Forelimb muscle (tissue), 1 donor: ENCODE measurements at regions not wholly inside any gene's neighbourhood (a gene's known extent, or its start where the extent isn't known, plus 50 kb on each side); places are given as distances from the start of the nearest gene placed in this dataset.
"Not testable (repeated sequence)": the region's sequence is repeated elsewhere in the genome, so short reads cannot be mapped to it uniquely, and the experiment has no call there.

Source experiments
- DNase-seq: peaks from one replicate; pipeline ENCODE4 v3.0.0-alpha.2; 2013; ENCODE audit warnings: low read depth

GRCh38 chr12:28023156-28023887 is 50.8 kb upstream of the PTHLH start:
- no peak for DNase-seq

DNA sequence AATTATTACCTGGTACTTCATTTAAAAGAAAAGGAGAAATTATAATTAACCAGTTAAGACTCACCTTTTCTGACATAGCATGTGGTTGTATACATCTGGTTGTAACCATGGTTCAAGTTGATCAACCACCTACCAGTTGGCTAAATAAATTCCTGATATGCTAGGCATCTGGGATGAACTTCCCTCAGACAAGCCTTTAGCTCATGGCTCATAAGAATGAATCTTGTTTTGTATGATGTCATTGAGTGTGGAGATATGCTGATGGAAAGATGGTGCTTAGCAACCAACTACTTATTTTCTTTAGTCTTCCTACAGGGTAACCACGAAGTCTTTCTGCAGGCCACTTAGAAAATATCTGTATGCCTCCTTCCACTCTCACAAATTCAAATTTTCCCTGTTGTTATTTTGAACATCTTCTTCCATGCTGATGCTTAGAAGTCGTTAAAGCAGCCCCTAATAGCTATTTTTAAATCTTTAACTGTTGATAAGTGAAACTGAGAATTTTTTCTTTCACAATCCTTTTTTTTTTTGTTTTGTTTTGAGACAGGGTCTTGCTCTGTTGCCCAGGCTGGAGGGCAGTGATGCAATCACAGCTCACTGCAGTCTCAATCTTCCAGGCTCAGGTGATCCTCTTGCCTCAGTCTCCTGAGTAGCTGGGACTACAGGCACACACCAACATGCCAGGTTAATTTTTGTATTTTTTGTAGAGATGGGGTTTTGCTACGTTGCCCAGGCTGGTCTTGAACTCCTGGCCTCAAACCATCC is 51.9 kb upstream of the PTHLH start:
- DNase-seq, result no peak

GRCh38 chr12:28025821-28026505 is 53.4 kb upstream of the PTHLH start:
- no peak for DNase-seq

- no peak for DNase-seq
These were observed 54.2 kb upstream of the PTHLH start for GRCh38 chr12:28026701-28027100.

DNA sequence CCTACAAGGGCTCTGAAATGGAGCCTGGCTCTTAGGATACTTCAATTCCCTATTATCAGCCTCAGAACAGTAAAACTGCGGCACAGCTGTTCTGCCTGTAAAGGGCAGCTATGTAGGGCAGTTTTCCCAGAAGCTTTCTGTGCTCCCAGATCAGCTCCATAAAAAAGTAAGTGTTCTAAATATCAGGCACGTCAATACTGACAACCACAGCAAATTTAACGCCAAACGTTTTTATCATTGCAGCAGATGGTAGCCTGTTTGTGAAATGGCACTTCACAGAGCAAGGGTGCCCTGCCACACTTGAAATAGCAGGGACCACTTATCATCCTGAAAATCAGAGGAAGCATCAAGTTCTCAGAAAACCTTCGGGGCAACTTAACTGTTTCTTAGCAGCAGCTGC is 54.8 kb upstream of the PTHLH start:
- no peak for DNase-seq

DNA sequence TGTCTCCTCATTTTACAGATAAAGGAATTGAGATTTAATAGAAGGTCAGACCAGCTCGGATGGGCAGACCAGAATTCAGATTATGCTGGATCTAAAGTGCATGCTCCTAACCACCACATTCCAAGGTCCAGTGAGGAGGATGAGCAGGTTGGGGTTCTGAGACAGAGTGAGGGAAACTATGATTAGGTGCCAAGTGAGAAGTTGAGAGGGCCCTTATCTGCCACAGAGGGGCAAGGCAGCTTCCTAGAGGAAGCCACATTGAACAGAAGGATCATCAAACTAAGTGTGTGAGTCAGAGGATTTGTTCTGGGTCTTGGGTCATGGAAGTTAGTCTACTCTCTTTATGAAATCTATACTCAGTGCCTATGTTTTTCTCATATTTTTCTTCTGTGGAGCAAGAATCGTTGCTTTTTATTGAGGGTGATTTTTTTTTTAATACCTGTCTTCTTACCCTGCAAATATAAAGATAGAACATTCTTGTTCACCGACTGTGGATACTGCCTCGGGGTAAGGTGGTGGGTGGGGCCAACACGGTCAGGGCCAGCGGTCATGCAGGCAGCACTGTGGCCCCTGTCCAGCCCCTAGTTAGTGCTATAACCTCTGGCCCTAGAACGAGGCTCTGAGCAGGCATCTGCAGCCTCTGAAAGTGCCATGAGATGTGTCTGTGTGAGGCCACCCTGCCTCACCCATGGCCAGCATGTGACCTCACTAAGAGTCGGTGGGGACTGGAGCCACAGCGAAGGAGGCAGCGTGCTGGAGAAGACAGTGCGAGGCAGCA is 55.6 kb upstream of the PTHLH start:
- DNase-seq, result no peak

- no peak for DNase-seq
These were observed 60.4 kb upstream of the PTHLH start for GRCh38 chr12:28032811-28033537.

DNA sequence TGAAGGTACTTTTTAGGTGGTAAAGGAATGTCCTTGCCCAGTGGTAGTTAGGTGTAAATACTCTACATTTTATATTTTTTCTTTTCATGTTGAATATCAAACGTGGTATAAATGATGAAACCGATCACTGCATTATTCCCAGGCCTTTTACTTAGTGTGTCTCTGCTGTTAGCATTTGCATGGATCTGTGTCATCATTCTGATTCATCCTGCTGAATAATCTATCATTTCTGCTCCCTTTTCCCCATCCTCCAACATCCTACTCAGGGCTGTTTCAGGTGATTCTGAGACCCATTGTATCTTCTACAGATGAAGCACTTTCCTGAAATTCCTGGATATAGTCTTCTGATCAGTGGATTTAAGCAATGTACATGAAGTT is 61.0 kb upstream of the PTHLH start:
- no peak for DNase-seq

GRCh38 chr12:28034271-28034670 is 61.7 kb upstream of the PTHLH start:
- no peak for DNase-seq

DNA sequence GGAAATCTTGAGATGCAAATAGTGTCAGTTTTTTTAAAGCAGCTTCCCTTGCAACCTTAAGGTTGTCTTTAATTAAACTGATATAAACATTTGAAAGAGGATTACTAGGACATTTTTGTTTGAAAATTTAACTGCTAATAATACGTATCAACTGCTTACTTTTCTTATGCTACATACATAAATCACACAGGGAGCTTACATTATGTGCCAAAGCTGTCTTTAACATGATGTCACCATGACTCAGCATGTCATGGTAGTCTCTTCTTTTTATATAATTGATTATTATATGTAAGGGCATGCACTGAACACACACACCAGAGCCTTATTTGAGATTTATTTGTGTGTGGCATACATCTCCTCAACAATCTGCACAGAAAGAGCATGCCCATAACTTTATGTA is 63.0 kb upstream of the PTHLH start:
- DNase-seq, result no peak

DNA sequence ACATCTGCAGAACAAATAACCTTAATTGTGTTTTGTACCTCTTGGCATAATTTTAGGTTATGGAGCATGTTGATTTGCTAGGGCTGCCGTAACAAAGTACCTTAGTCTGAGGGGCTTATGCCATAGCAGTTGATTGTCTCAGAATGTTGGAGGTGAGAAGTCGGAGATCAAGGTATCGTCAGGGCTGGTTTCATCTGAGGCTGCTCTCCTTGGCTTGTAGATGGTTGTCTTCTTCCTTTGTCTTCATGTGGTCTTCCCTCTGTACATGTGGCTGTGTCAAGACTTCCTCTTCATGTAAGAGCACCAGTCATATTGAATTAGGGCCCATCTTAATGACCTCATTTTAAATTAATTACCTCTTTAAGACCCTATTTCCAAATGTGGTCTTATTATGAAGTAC is 64.4 kb upstream of the PTHLH start:
- DNase-seq, result no peak

- no peak for DNase-seq
These were observed 67.7 kb upstream of the PTHLH start for GRCh38 chr12:28040246-28040645.

- not testable (repeated sequence) for DNase-seq
These were observed 74.1 kb upstream of the PTHLH start for GRCh38 chr12:28046600-28046999.

GRCh38 chr12:28050606-28051005 is 78.1 kb upstream of the PTHLH start:
- no peak for DNase-seq

- DNase-seq, result no peak
These were observed 79.2 kb upstream of the PTHLH start for GRCh38 chr12:28051516-28052354.

GRCh38 chr12:28053564-28053963 is 81.0 kb upstream of the PTHLH start:
- no peak for DNase-seq

GRCh38 chr12:28054583-28054982 is 82.0 kb upstream of the PTHLH start:
- no peak for DNase-seq

- no peak for DNase-seq
These were observed 85.5 kb upstream of the PTHLH start for GRCh38 chr12:28057856-28058615.

DNA sequence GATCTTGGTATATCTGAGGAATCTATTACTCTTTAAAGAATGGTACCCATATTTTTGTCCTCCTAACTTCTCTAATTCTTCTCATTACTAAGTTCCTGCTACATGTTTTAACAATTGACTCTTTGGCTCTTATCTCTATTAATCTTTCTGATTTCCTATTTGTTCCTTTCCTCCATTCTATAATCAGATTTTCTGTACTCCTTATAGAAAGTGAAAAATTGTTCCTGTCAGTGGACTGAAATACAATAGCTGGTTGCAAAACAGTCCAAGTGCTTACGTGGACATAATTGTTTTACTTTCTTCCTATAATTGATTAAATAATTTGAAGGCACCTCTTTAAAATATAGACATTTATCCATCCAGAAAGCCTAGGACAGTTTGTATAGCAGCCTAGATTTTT is 86.7 kb upstream of the PTHLH start:
- DNase-seq, result no peak

DNA sequence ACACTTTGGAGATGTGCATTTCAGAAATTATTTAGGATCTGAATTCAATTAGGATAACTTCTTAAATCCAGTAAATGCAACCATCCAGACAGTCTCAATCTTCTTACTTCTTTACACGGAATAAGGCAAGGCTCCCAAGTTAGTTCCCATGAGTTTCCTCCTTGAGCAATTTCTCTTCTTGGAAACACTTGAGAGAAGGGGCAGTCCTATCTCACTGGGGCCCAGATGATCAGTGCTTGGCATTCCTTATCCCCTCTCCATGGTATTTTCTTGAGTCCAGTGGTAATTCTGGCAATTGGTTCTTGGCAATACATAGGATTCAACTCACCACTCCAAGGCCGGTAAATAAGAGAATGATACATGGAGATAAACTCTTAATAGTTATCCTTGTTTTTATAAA is 87.1 kb upstream of the PTHLH start:
- no peak for DNase-seq
